DOHH2 (cell line): ENCODE measurements at regions not wholly inside any gene's neighbourhood (a gene's known extent, or its start where the extent isn't known, plus 50 kb on each side); places are given as distances from the start of the nearest gene placed in this dataset.

Source experiments
- H3F3A ChIP-seq: fragments of 200-600 bp; sonication (generic), shearing (Covaris generic); 2 replicates; pipeline ENCODE4 v1.6.0; 2016; ENCODE audit warnings: antibody characterized with exemption, mild to moderate bottlenecking; ENCODE audit not compliant: control insufficient read depth, insufficient read depth
- H3K27ac ChIP-seq: fragments of 200-600 bp; sonication (generic); 2 replicates; pipeline ENCODE4 v1.5.1; 2014; ENCODE audit warnings: low read depth, mild to moderate bottlenecking, low read length, moderate library complexity
- H3K27me3 ChIP-seq: fragments of 200-600 bp; sonication (generic); 2 replicates; pipeline ENCODE4 v1.6.1; 2014; ENCODE audit warnings: mild to moderate bottlenecking, low read length, mixed read lengths; ENCODE audit not compliant: control insufficient read depth
- H3K36me3 ChIP-seq: fragments of 200-600 bp; sonication (generic); 2 replicates; pipeline ENCODE4 v1.6.1; 2014; ENCODE audit warnings: mild to moderate bottlenecking, low read length, moderate library complexity, mixed read lengths; ENCODE audit not compliant: control insufficient read depth
- H3K4me1 ChIP-seq: fragments of 200-600 bp; sonication (generic); 2 replicates; pipeline ENCODE4 v1.6.1; 2014; ENCODE audit warnings: mild to moderate bottlenecking, low read length, mixed read lengths; ENCODE audit not compliant: control insufficient read depth
- H3K4me2 ChIP-seq: fragments of 200-600 bp; sonication (generic); 2 replicates; pipeline ENCODE4 v1.6.0; 2014; ENCODE audit warnings: mild to moderate bottlenecking, low read length, moderate library complexity
- H3K4me3 ChIP-seq: fragments of 200-600 bp; sonication (generic); 2 replicates; pipeline ENCODE4 v1.5.1; 2014; ENCODE audit warnings: mild to moderate bottlenecking, low read length, mixed read lengths
- H3K79me2 ChIP-seq: fragments of 200-600 bp; sonication (generic); 2 replicates; pipeline ENCODE4 v1.6.1; 2014; ENCODE audit warnings: mild to moderate bottlenecking, low read length, mixed read lengths; ENCODE audit not compliant: control insufficient read depth
- H3K9me2 ChIP-seq: fragments of 200-600 bp; sonication (generic); replicated peaks from 2 replicates; pipeline ENCODE4 v1.6.1; 2014; ENCODE audit warnings: mild to moderate bottlenecking, low read length, mixed read lengths; ENCODE audit not compliant: control insufficient read depth
- H3K9me3 ChIP-seq: fragments of 200-600 bp; sonication (generic); 2 replicates; pipeline ENCODE4 v1.6.1; 2014; ENCODE audit warnings: antibody characterized with exemption, low read length, mixed read lengths; ENCODE audit not compliant: control insufficient read depth, insufficient read depth
- H4K20me1 ChIP-seq: fragments of 200-600 bp; sonication (generic); 2 replicates; pipeline ENCODE4 v1.6.0; 2014; ENCODE audit warnings: low read depth, mild to moderate bottlenecking, antibody characterized with exemption, low read length, moderate library complexity; ENCODE audit not compliant: control insufficient read depth, insufficient read depth
- EZH2phosphoT487 ChIP-seq: fragments of 200-600 bp; sonication (generic); IDR thresholded peaks from 2 replicates; pipeline ENCODE4 v1.6.1; 2017; ENCODE audit warnings: borderline replicate concordance, mild to moderate bottlenecking, antibody characterized with exemption, low read length, moderate library complexity, mixed read lengths
- TF ChIP-seq, protein P1 (sequence below): fragments of 200-600 bp; sonication (generic); IDR thresholded peaks from one replicate; pipeline ENCODE4 v1.5.1; 2014; ENCODE audit warnings: antibody characterized with exemption, mild to moderate bottlenecking, low read depth, low read length; ENCODE audit not compliant: poor library complexity, severe bottlenecking

- Histone ChIP-seq H3K4me2 (no peak overlapping the region), H3F3A (no peaks in the 10 kb centered on the region), H3K27me3 (peaks cover 3% of the 10 kb centered on the region; the same call in 1 of the 2 replicates), H3K36me3 (no peaks in the 10 kb centered on the region), H3K9me3 (no peaks in the 10 kb centered on the region), H4K20me1 (no peaks in the 10 kb centered on the region), H3K4me1 (no peaks in the 10 kb centered on the region), H3K27ac (no peak overlapping the region), H3K79me2 (no peaks in the 10 kb centered on the region), H3K4me3 (no peak overlapping the region), H3K9me2 (no peaks in the 10 kb centered on the region)
- no peak for TF ChIP-seq EZH2phosphoT487
- TF ChIP-seq, protein P1, sequence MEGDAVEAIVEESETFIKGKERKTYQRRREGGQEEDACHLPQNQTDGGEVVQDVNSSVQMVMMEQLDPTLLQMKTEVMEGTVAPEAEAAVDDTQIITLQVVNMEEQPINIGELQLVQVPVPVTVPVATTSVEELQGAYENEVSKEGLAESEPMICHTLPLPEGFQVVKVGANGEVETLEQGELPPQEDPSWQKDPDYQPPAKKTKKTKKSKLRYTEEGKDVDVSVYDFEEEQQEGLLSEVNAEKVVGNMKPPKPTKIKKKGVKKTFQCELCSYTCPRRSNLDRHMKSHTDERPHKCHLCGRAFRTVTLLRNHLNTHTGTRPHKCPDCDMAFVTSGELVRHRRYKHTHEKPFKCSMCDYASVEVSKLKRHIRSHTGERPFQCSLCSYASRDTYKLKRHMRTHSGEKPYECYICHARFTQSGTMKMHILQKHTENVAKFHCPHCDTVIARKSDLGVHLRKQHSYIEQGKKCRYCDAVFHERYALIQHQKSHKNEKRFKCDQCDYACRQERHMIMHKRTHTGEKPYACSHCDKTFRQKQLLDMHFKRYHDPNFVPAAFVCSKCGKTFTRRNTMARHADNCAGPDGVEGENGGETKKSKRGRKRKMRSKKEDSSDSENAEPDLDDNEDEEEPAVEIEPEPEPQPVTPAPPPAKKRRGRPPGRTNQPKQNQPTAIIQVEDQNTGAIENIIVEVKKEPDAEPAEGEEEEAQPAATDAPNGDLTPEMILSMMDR = no peak
Observed at GRCh38 chr1:201598396-201598795, 59.5 kb downstream of the NAV1 start.

DNA sequence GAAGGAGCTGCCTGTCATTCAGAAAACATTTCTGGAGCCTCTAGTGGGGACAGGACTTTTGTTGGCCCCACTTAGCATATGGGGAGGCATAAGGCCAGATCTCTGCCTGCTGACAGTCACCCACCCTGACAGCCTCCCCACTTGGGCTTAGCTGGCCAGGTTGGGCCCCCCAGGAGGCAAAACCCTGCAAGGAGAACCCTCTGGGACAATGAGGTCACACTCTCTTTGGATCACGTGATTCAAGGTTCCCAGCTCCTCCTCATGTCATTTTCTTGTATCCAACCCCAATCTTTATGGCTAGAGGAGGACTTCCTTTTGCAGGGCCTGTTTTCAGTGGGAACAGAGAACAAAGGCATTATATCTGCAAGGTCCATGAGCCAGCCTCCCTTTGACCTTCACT, 60.0 kb downstream of the NAV1 start:
- Histone ChIP-seq H3F3A (no peaks in the 10 kb centered on the region), H4K20me1 (no peaks in the 10 kb centered on the region), H3K79me2 (no peaks in the 10 kb centered on the region), H3K4me3 (no peak overlapping the region), H3K9me2 (no peaks in the 10 kb centered on the region), H3K9me3 (no peaks in the 10 kb centered on the region), H3K4me1 (no peaks in the 10 kb centered on the region), H3K27me3 (peaks cover 3% of the 10 kb centered on the region; the same call in 1 of the 2 replicates), H3K27ac (no peak overlapping the region), H3K4me2 (no peak overlapping the region), H3K36me3 (no peaks in the 10 kb centered on the region)
- TF ChIP-seq, protein P1 = no peak
- no peak for TF ChIP-seq EZH2phosphoT487

DNA sequence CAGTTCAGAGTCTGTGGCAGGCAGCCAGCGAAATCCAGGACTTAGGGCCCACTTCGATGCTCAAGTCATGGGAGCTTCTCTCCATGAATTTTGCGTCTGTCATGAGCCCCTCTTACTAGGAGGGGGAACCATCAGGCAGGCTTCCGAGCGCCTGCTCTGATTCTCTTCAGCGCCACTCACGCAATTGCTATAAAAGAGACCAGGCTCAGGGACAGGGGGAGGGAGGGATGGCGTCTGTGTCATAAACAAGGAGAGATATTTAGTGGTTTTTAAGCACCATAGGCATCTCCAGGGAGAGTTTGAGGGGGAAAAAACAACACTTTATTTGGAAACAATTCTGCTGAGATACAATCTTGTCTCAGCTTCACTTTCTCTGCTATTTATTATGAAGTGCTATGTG, 60.6 kb downstream of the NAV1 start:
- no peak overlapping the region for H3K4me3 ChIP-seq
- H3F3A ChIP-seq = no peaks in the 10 kb centered on the region
- H3K27me3 ChIP-seq = peaks cover 3% of the 10 kb centered on the region; the same call in 1 of the 2 replicates
- no peaks in the 10 kb centered on the region for H3K9me3 ChIP-seq
- no peak overlapping the region for H3K27ac ChIP-seq
- no peaks in the 10 kb centered on the region for H3K9me2 ChIP-seq
- no peak overlapping the region for H3K4me2 ChIP-seq
- H3K79me2 ChIP-seq = no peaks in the 10 kb centered on the region
- no peaks in the 10 kb centered on the region for H3K4me1 ChIP-seq
- H4K20me1 ChIP-seq = no peaks in the 10 kb centered on the region
- no peak for TF ChIP-seq EZH2phosphoT487
- TF ChIP-seq, protein P1 = no peak
- H3K36me3 ChIP-seq = no peaks in the 10 kb centered on the region
